Bronchial epithelial cell (primary cell): ENCODE measurements at regions not wholly inside any gene's neighbourhood (a gene's known extent, or its start where the extent isn't known, plus 50 kb on each side); places are given as distances from the start of the nearest gene placed in this dataset.

ENCODE experiments used
- DNase-seq: peaks from one replicate; pipeline ENCODE4 v3.0.0-alpha.2; 2010; ENCODE audit warnings: low read depth
- FAIRE-seq: peaks from 2 replicates; lab custom pipeline; 2011; peaks lifted over from hg19 to GRCh38; lab: Jason Lieb, UNC
- H3K27me3 ChIP-seq: 2 replicates; pipeline ENCODE4 v1.5.1; 2011; ENCODE audit warnings: low read length; ENCODE audit not compliant: control insufficient read depth, insufficient read depth
- H3K36me3 ChIP-seq: 2 replicates; pipeline ENCODE4 v1.5.1; 2011; ENCODE audit warnings: low read length; ENCODE audit not compliant: control insufficient read depth, insufficient read depth
- H3K4me3 ChIP-seq: 2 replicates; pipeline ENCODE4 v1.5.1; 2011; ENCODE audit warnings: mild to moderate bottlenecking, low read depth, low read length, control low read depth
- CTCF ChIP-seq: IDR thresholded peaks from 2 replicates; pipeline ENCODE4 v1.5.1; 2011; ENCODE audit warnings: mild to moderate bottlenecking, moderate library complexity, low read length, control low read depth, inconsistent platforms; ENCODE audit not compliant: insufficient read depth, severe bottlenecking

GRCh38 chr3:104711406-104711805, 655.3 kb upstream of the ALCAM start:
- no peak for FAIRE-seq
- H3K4me3 ChIP-seq, result no peak overlapping the region
- TF ChIP-seq CTCF, result no peak

GRCh38 chr3:104715972-104716371, 650.7 kb upstream of the ALCAM start:
- Histone ChIP-seq H3K36me3 (no peaks in the 10 kb centered on the region), H3K27me3 (no peaks in the 10 kb centered on the region), H3K4me3 (no peak overlapping the region)
- FAIRE-seq, result no peak
- no peak for DNase-seq
- no peak for TF ChIP-seq CTCF

More at GRCh38 chr3:104711406-104711805, 655.3 kb upstream of the ALCAM start:
- no peak for DNase-seq
- Histone ChIP-seq H3K36me3 (no peaks in the 10 kb centered on the region), H3K27me3 (no peaks in the 10 kb centered on the region)

- no peak overlapping the region for H3K4me3 ChIP-seq
- TF ChIP-seq CTCF, result no peak
- FAIRE-seq (no peak), DNase-seq (peak; percentile 24)
- H3K27me3 ChIP-seq, result no peaks in the 10 kb centered on the region
- H3K36me3 ChIP-seq, result no peaks in the 10 kb centered on the region
Measured at GRCh38 chr3:104717828-104718196, 648.9 kb upstream of the ALCAM start.

- no peak for FAIRE-seq
- H3K36me3 ChIP-seq, result no peaks in the 10 kb centered on the region
Measured at GRCh38 chr3:104723000-104723399, 643.7 kb upstream of the ALCAM start.

GRCh38 chr3:104731074-104731473, 635.6 kb upstream of the ALCAM start:
- DNase-seq, result no peak

More at GRCh38 chr3:104723000-104723399, 643.7 kb upstream of the ALCAM start:
- no peak for TF ChIP-seq CTCF
- H3K27me3 ChIP-seq, result no peaks in the 10 kb centered on the region
- H3K4me3 ChIP-seq, result no peak overlapping the region
- DNase-seq, result no peak

More at GRCh38 chr3:104731074-104731473, 635.6 kb upstream of the ALCAM start:
- no peaks in the 10 kb centered on the region for H3K36me3 ChIP-seq
- no peak for FAIRE-seq
- H3K27me3 ChIP-seq, result no peaks in the 10 kb centered on the region
- TF ChIP-seq CTCF, result no peak
- H3K4me3 ChIP-seq, result no peak overlapping the region
